ENCODE measurements at regions not wholly inside any gene's neighbourhood (a gene's known extent, or its start where the extent isn't known, plus 50 kb on each side); places are given as distances from the start of the nearest gene placed in this dataset.
"Not testable (repeated sequence)": the region's sequence is repeated elsewhere in the genome, so short reads cannot be mapped to it uniquely, and the experiment has no call there.

GRCh38 chr14:84068288-84068687 lies 1461.7 kb upstream of the FLRT2 start:
- no peak for DNase-seq

- no peak for DNase-seq
Measured at GRCh38 chr14:84071061-84071460, 1458.9 kb upstream of the FLRT2 start.

- DNase-seq: no peak
Measured at GRCh38 chr14:84074626-84075025, 1455.3 kb upstream of the FLRT2 start.

GRCh38 chr14:84080944-84081343 lies 1449.0 kb upstream of the FLRT2 start:
- DNase-seq: no peak

- no peak for DNase-seq
Measured at GRCh38 chr14:84084056-84084630, 1445.8 kb upstream of the FLRT2 start.

GRCh38 chr14:84085493-84085892 lies 1444.5 kb upstream of the FLRT2 start:
- DNase-seq: no peak

- no peak for DNase-seq
Measured at GRCh38 chr14:84086714-84087113, 1443.2 kb upstream of the FLRT2 start.

GRCh38 chr14:84087986-84088531 lies 1441.9 kb upstream of the FLRT2 start:
- DNase-seq: no peak

- no peak for DNase-seq
Measured at GRCh38 chr14:84090837-84091236, 1439.1 kb upstream of the FLRT2 start.

- DNase-seq: no peak
Measured at GRCh38 chr14:84095681-84096080, 1434.3 kb upstream of the FLRT2 start.

- DNase-seq: no peak
Measured at GRCh38 chr14:84098261-84098660, 1431.7 kb upstream of the FLRT2 start.

- not testable (repeated sequence) for DNase-seq
Measured at GRCh38 chr14:84099560-84099959, 1430.4 kb upstream of the FLRT2 start.

GRCh38 chr14:84107835-84108343 lies 1422.1 kb upstream of the FLRT2 start:
- no peak for DNase-seq

- no peak for DNase-seq
Measured at GRCh38 chr14:84108746-84109457, 1421.0 kb upstream of the FLRT2 start.

- no peak for DNase-seq
Measured at GRCh38 chr14:84112589-84112988, 1417.4 kb upstream of the FLRT2 start.

- no peak for DNase-seq
Measured at GRCh38 chr14:84125676-84126075, 1404.3 kb upstream of the FLRT2 start.

GRCh38 chr14:84127495-84127894 lies 1402.4 kb upstream of the FLRT2 start:
- DNase-seq: no peak

GRCh38 chr14:84128050-84128449 lies 1401.9 kb upstream of the FLRT2 start:
- DNase-seq: no peak

- DNase-seq: no peak
Measured at GRCh38 chr14:84129007-84129406, 1400.9 kb upstream of the FLRT2 start.

GRCh38 chr14:84129941-84130340 lies 1400.0 kb upstream of the FLRT2 start:
- DNase-seq: no peak

GRCh38 chr14:84131924-84132323 lies 1398.0 kb upstream of the FLRT2 start:
- no peak for DNase-seq

GRCh38 chr14:84144166-84144565 lies 1385.8 kb upstream of the FLRT2 start:
- DNase-seq: no peak

- no peak for DNase-seq
Measured at GRCh38 chr14:84152452-84152851, 1377.5 kb upstream of the FLRT2 start.

GRCh38 chr14:84162633-84163032 lies 1367.3 kb upstream of the FLRT2 start:
- DNase-seq: no peak
